Sigmoid colon (tissue), 6 donors: ENCODE measurements at regions not wholly inside any gene's neighbourhood (a gene's known extent, or its start where the extent isn't known, plus 50 kb on each side); places are given as distances from the start of the nearest gene placed in this dataset.

Experiments used
- DNase-seq: peaks from one replicate; pipeline ENCODE4 v3.0.0-alpha.2; 2019
- H3K27ac ChIP-seq, 4 donors: fragments of 200-600 bp; sonication (generic); one replicate each; pipeline ENCODE4 v1.5.1; 2016 to 2019; ENCODE audit warnings: mild to moderate bottlenecking in 1 of 4
- H3K27me3 ChIP-seq, 3 donors: fragments of 200-600 bp; sonication (generic); one replicate each; pipeline ENCODE4 v1.5.1; 2019; ENCODE audit warnings: mild to moderate bottlenecking in 1 of 3
- H3K36me3 ChIP-seq, 4 donors: fragments of 200-600 bp; sonication (generic); one replicate each; pipeline ENCODE4 v1.5.1; 2016 to 2019
- H3K4me1 ChIP-seq, 4 donors: fragments of 200-600 bp; sonication (generic); one replicate each; pipeline ENCODE4 v1.5.1; 2017 to 2019
- H3K4me3 ChIP-seq, 4 donors: fragments of 200-600 bp; sonication (generic); one replicate each; pipeline ENCODE4 v1.5.1; 2017 to 2019; ENCODE audit warnings: mild to moderate bottlenecking in 2 of 4, moderate library complexity in 1 of 4
- H3K9me3 ChIP-seq, 4 donors: fragments of 200-600 bp in 3 of 4; sonication (generic) in 3 of 4; one replicate each; pipeline versions ENCODE4 v1.5.1 to v1.6.1; 2013 to 2019
- CTCF ChIP-seq, 4 experiments: fragments of 450-650 bp in 3 of 4; fragments of 200-600 bp in 1 of 4; IDR thresholded peaks; one replicate each; pipeline ENCODE4 v1.5.1; 2016 to 2019; ENCODE audit warnings: antibody characterized with exemption in 4 of 4, mild to moderate bottlenecking in 3 of 4, moderate library complexity in 2 of 4
- EP300 ChIP-seq, 4 donors: sonication (generic); formaldehyde crosslinking; IDR thresholded peaks; one replicate each; pipeline ENCODE4 v1.6.1; 2017; ENCODE audit warnings: antibody characterized with exemption in 4 of 4
- POLR2A ChIP-seq, 2 donors: fragments of 450-650 bp; IDR thresholded peaks; one replicate each; pipeline ENCODE4 v1.6.1; 2016; ENCODE audit warnings: antibody characterized with exemption in 2 of 2, mild to moderate bottlenecking in 2 of 2, moderate library complexity in 2 of 2
- POLR2AphosphoS5 ChIP-seq, 4 donors: sonication (generic); formaldehyde crosslinking; IDR thresholded peaks; one replicate each; pipeline ENCODE4 v1.6.1; 2017; ENCODE audit warnings: antibody characterized with exemption in 4 of 4
- WGBS, 2 donors: extraction: QIAGEN DNeasy Blood & Tissue Kit; methylation state at CpG; one replicate each; pipeline ENCODE4 v1.1.7; 2013; 5-methylcytosine and 5-hydroxymethylcytosine counted together
- intact Hi-C: fragments of 100-400 bp; cut with DNase I; formaldehyde crosslinking; loops from one replicate; pipeline ENCODE4 v1.15.1; 2023
- donor health status: healthy with polysubstance abuse.
- donor health status: healthy.

- Histone ChIP-seq H3K27me3 (no peaks in the 10 kb centered on the region), H3K4me3 (no peak overlapping the region), H3K27ac (no peak overlapping the region), H3K36me3 (no peaks in the 10 kb centered on the region), H3K9me3 (no peaks in the 10 kb centered on the region), H3K4me1 (no peaks in the 10 kb centered on the region)
- intact Hi-C loops = no loop called here
- no peak for DNase-seq
- TF ChIP-seq POLR2AphosphoS5 (IDR thresholded peaks at IDR 0.05) (no peak), POLR2A (IDR thresholded peaks at IDR 0.05) (no peak), CTCF (IDR thresholded peaks at IDR 0.05) (no peak), EP300 (IDR thresholded peaks at IDR 0.05) (no peak)
- 86 to 90% methylated on average over 9 of the region's 9 CpGs for WGBS, 2 donors
Measured at GRCh38 chr16:77624085-77624484, 98.2 kb upstream of the NUDT7 start.

GRCh38 chr16:77636615-77637014, 85.7 kb upstream of the NUDT7 start:
- Histone ChIP-seq H3K4me3 (no peak overlapping the region), H3K27ac (no peak overlapping the region), H3K9me3 (no peaks in the 10 kb centered on the region), H3K4me1 (peaks cover 0 to 12% (median 0%) of the 10 kb centered on the region in 4 donors), H3K36me3 (no peaks in the 10 kb centered on the region), H3K27me3 (no peaks in the 10 kb centered on the region)
- WGBS, 2 donors = 59 to 80% methylated on average over 3 of the region's 3 CpGs
- no peak for TF ChIP-seq POLR2AphosphoS5 (IDR thresholded peaks at IDR 0.05)
- no peak for TF ChIP-seq POLR2A (IDR thresholded peaks at IDR 0.05)
- TF ChIP-seq CTCF (IDR thresholded peaks at IDR 0.05) = no peak
- no peak for TF ChIP-seq EP300 (IDR thresholded peaks at IDR 0.05)
- intact Hi-C loops = no loop called here
- no peak for DNase-seq

- Histone ChIP-seq H3K36me3 (no peaks in the 10 kb centered on the region), H3K27me3 (no peaks in the 10 kb centered on the region), H3K9me3 (no peaks in the 10 kb centered on the region), H3K4me1 (peaks cover 0 to 12% (median 0%) of the 10 kb centered on the region in 4 donors), H3K4me3 (no peak overlapping the region), H3K27ac (no peak overlapping the region)
- TF ChIP-seq POLR2A (IDR thresholded peaks at IDR 0.05) (no peak), EP300 (IDR thresholded peaks at IDR 0.05) (no peak), CTCF (IDR thresholded peaks at IDR 0.05) (no peak), POLR2AphosphoS5 (IDR thresholded peaks at IDR 0.05) (no peak)
- DNase-seq = no peak
- intact Hi-C loops = no loop called here
- 71 to 80% methylated on average over 6 of the region's 6 CpGs for WGBS, 2 donors
Measured at GRCh38 chr16:77637940-77638339, 84.4 kb upstream of the NUDT7 start.

GRCh38 chr16:77643176-77643575, 79.1 kb upstream of the NUDT7 start:
- no peaks in the 10 kb centered on the region for H3K27me3 ChIP-seq
- H3K36me3 ChIP-seq = no peaks in the 10 kb centered on the region
- no peak overlapping the region for H3K27ac ChIP-seq
- intact Hi-C loops = no loop called here
- no peak overlapping the region for H3K4me3 ChIP-seq
- H3K9me3 ChIP-seq = no peaks in the 10 kb centered on the region
- DNase-seq = no peak
- 78 to 91% methylated on average over 5 of the region's 5 CpGs for WGBS, 2 donors
- TF ChIP-seq EP300 (IDR thresholded peaks at IDR 0.05) (no peak), CTCF (IDR thresholded peaks at IDR 0.05) (no peak), POLR2AphosphoS5 (IDR thresholded peaks at IDR 0.05) (no peak), POLR2A (IDR thresholded peaks at IDR 0.05) (no peak)
- H3K4me1 ChIP-seq = peaks cover 0 to 4% (median 0%) of the 10 kb centered on the region in 4 donors

GRCh38 chr16:77645764-77646163, 76.5 kb upstream of the NUDT7 start:
- WGBS, 2 donors = 73 to 82% methylated on average over 3 of the region's 3 CpGs
- H3K4me1 ChIP-seq = no peaks in the 10 kb centered on the region

More at GRCh38 chr16:77645764-77646163, 76.5 kb upstream of the NUDT7 start:
- H3K27me3 ChIP-seq = no peaks in the 10 kb centered on the region
- no peak for DNase-seq
- no peak overlapping the region for H3K27ac ChIP-seq
- TF ChIP-seq EP300 (IDR thresholded peaks at IDR 0.05) (no peak), POLR2AphosphoS5 (IDR thresholded peaks at IDR 0.05) (no peak), POLR2A (IDR thresholded peaks at IDR 0.05) (no peak), CTCF (IDR thresholded peaks at IDR 0.05) (no peak)
- intact Hi-C loops = no loop called here
- no peak overlapping the region for H3K4me3 ChIP-seq
- no peaks in the 10 kb centered on the region for H3K9me3 ChIP-seq
- no peaks in the 10 kb centered on the region for H3K36me3 ChIP-seq
